GM19438 (cell line): ENCODE measurements at regions not wholly inside any gene's neighbourhood (a gene's known extent, or its start where the extent isn't known, plus 50 kb on each side); places are given as distances from the start of the nearest gene placed in this dataset.

ENCODE experiments used
- ATAC-seq: cut with Tn5 transposase; IDR thresholded peaks from one replicate; pipeline ENCODE4 v1.9.1; 2021; ENCODE audit warnings: low read depth; ENCODE audit not compliant: unreplicated experiment

DNA sequence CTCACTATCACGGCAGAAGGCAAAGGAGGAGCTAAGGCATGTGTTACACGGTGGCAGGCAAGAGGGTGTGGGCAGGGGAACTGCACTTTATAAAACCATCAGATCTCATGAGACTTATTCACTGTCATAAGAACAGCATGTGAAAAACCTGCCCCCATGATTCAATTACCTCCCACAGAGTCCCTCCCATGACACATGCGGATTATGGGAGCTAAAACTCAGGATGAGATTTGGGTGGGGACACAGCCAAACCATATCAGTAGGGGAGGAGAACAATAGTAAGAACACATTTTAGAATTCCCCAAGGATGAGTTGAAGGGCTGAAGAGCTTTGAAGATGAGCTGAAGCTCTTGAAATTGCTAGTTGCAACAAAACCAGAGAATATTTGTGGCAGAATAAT lies 287.9 kb downstream of the SMARCA2 start:
- ATAC-seq, result no peak

DNA sequence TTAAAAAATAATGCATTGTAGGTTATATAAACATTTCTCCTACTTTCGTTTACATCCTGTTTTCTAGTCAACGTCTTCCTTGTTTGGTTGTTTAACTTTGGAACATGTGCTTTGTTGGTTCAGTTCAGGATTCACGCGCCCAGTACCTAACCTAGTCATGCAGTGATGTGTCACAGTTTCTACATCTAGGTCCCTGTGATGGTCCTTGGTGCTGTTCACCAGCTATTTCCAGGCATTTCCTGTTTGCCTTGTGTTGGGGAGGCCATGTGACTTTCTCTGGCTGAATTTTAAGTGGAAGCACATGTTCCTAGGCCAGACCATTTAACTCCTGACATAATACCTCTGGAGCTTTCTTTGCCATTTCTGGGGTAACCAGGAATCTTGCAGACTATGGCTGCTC lies 292.3 kb downstream of the SMARCA2 start:
- no peak for ATAC-seq

DNA sequence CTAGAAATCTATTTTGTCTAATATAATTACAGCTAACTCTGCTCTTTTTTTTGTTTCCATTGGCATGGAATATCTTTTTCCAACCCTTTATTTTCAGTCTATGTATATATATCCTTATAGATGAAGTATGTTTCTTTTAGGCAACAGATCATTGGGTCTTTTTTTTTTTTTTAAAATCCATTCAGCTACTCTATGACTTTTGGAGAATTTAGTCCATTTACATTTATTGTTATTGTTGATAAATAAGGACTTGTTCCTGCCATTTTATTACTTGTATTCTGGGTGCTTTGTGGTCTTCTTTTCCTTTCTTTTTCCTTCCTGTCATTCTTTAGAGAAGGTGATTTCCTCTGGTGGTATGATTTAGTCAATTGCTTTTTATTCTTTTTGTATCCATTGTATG lies 296.8 kb downstream of the SMARCA2 start:
- no peak for ATAC-seq

DNA sequence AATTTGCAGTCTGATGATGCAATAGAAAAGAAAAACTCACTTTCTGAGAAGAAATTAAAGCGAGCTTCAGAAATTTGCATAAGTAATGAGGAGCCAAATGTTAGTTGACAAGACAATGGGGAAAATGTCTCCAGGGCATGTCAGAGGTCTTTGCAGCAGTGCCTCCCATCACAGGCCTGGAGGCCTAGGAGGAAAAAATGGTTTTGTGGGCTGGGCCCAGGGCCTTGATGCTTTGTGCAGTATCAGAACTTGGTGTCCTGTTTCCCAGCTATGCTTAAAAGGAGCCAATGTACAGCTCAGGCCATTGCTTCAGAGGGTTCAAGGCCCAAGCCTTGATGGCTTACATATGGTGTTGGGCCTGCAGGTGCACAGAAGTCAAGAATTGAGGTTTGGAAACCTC lies 298.4 kb downstream of the SMARCA2 start:
- ATAC-seq, result no peak

DNA sequence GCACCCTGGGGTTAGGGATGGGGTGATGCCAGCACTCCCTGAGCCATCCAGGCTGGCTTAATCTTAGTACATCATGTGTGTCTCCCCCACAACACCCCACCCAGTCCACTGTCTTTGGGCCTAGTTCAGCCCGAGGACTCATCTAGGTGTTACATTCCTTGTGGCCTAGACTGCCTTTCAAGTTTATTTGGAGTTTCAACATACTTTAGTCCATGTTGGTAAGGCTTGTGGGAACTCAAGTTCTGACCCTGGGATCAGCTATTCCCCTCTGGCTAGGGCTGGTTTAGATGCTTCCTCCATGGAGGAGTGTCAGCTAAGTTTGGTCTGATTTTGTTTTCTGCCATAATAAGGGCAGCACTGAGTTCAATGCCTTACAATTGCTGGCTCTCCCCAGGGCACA lies 302.4 kb downstream of the SMARCA2 start:
- no peak for ATAC-seq

DNA sequence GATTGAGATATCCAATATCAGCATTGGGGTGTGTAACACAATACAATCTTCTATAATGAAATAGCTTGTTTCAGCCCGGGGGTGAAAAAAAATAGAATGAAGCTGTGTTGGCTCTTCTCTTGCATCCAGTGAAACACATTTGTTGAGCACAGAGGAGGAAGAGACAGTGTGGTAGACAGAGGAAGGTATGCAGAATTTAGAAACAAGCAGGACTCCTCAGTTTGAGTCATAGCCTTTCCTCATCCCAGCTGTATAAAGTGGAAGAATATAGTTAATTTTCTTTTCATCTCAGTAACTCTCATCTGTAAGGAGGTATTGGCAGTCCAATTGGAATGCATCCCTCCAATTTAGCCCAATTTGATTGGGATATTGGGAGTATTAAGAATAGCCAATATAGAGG lies 302.2 kb upstream of the VLDLR start:
- ATAC-seq, result no peak

DNA sequence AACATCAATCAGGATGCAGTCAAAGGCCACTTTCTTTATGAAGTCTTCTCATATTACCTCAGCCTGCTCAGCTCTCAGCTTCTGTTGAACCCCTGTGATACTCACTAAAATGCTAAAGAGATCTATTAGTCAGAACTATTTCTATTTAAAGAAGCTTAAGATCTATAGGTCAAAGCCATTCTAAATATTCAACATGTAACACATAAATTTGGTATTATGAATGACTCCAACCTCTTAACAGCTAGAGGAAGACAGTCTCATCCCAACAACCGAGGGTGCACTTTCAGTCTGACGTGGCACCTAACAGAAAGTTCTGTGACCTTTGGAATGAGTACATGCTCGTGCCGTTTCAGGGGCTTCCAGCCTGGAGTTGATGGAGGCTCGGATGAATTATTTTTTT lies 301.5 kb upstream of the VLDLR start:
- ATAC-seq, result no peak

DNA sequence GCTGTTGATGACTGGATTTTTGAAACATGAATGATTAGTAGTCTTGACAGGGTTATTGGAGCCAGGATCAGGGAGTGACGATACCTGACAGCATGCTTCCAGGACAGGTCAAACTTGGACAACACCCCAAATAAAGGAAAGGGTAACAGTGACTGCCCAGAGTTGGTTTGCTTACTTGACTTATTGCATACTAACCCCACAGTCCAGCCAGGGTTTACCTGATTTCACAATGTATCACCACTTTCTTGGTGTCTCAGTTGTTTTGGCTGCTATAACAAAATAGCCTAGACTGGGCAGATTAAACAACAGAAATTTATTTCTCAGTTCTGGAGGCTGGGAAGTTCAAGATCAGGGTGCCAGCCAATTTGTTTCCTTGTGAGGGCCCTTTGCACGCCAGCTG lies 301.0 kb upstream of the VLDLR start:
- no peak for ATAC-seq

DNA sequence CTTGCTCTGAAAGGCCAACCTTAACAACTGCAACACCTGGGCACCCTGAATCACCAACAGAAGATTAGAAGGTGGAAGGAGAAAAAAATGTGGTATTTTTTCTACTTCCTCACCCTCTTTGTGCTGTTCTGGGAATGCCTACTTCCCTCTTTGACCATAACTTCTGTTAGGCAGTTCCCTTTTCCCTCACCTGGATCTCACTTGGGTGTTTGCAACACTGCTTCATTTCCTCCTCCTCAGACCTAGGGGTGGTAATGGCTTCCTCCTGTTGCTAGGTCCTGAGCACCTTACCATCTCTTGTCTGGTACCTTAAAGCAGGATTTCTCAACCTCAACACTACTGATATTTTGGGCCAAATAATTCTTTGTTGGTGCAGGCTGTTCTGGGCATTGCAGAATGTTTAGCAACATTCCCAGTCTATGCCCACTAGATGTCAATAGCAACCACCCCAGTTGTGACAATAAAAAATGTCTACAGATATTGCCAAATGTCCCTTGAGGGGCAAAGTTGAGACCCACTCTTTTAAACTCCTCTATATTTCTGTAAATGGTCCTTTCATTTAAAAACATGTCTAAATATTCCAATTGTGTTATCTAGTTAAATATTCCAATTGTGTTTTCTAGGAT lies 300.0 kb upstream of the VLDLR start:
- ATAC-seq, result no peak

DNA sequence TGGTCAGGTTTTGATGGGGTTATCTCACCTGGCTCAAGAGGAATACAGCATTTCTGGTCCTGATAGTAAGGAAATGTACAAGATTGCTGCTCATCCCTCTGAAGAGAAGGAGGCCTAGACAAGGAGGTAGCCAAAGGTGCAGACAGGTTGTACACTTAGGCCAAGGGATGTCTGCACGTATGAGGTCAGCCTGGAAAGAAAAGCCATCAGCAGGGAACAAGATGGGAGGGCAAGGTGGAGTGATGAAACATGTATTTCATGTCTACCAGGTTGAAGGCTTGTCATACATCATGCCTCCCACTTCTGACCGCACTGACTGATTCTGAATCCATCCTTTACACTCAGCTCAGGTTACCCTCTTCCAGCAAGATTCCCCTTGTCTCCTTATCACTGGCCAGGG lies 296.8 kb upstream of the VLDLR start:
- ATAC-seq, result no peak

DNA sequence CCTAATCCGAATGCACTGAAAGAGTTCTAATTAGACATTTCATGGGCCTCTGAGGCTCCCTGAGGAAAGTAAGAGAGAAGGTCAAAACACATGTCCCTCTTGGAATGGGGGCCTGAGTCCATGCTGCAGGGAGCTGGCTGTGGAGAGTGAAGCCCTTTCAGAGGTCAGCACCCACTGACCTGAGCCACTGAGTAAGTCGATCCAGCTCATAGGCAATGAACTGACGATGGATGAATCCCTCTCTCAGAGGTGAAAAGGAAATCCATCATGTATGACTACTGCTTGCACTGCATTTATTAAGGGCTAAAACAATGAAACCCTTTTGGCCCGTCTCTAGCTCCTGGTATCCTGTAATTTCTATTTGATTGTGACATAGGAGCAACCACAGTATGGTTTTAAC lies 288.9 kb upstream of the VLDLR start:
- no peak for ATAC-seq

DNA sequence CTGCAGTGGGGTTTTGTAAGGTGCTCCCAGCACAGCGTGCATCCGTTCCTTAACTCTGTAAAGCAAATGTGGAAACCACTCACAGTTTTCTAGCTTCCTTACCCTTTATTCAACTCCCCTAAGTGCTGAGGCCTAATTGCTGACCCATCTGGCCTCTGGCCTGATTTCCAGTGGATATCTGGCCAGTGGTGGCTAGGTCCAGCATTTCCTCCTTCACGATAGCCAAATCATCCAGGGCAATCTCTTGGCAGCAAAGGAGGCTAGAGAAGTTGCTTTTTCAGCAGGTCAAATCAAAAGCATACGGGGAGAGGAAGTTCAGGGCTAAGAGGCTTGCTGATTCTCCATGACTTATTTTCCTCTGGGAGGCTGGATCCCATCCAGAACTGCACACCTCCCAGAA lies 286.3 kb upstream of the VLDLR start:
- ATAC-seq, result no peak

DNA sequence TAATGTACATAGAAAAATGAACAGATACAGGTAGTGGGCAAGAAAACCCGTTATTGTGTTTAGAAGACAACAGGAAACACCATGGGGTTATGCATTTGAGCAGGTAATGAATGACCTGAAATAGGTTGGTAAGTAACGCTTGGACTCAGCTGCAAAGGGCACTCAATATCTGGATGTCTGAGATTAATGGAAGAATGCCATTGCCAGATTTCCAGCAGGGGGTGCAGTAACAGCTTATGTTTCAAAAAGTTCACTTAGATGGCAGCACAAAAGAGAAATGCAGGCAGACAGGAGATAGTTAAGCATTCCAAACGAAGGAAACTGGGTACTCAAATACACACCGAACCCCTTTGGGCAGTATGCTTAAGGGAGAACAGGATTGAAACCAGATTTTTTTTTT lies 285.5 kb upstream of the VLDLR start:
- no peak for ATAC-seq

DNA sequence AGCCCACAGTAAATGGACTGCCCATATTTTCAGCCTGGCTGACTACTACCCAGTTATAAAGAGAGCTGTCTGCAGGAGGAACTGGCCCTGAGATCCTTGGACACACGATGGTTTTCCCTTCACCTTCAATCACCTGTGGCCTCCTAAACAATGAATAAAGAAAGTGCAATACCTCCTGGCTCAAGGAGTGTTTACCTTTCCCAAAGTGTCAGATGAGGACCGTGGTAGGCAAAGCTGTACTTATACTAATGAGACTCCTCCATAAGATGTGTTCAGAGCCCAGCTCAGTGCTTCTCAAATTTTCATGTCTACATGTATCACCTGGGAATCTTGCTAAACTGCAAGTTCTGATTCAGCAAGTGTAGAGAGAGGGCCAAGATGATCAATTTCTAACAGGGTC lies 284.5 kb upstream of the VLDLR start:
- no peak for ATAC-seq

DNA sequence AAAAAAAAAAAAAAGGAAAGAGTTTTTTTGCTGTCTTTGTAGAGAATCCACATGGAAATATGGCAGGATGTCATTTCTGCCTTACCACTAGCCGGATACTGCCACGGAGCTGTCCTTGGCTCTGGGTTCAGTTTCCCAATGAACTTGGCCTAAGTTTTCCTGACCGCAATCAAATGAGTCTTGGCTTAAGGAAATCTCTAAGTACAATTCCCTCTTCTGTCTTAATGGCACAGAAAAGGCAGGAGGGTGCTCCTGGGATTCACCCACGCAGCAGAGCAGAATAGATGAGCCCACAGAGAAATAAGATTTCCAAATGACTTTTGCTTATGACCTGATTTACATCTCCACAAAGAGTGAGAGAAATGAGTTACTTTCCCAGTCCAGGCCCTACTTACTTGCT lies 284.0 kb upstream of the VLDLR start:
- no peak for ATAC-seq

DNA sequence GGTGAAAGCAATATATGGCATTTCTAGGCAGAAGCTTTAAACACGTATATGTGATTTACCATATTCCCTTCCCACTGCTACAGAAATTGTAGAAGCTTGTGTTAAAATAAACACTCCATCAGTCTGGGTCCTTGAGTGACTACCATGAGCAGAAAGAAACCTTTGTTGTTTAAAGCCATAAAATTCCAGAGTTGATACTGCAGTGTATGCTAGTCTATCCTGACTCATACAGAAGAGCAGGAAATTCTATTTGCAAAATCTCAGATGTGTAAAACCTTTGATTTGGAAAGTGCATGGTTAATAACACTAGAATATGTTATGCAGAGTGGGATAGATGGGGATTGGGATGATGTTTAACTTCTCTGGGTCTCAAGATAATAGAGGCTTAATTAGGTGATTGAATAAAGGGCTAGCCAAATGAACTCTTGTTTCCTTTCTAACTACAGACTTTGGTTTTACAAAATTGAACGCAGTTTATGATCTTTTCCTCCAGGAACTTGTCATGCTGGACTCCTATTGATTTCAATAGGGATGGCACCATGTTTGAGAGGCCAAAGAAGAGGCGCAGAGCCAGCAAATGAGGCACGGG lies 282.7 kb upstream of the VLDLR start:
- no peak for ATAC-seq

DNA sequence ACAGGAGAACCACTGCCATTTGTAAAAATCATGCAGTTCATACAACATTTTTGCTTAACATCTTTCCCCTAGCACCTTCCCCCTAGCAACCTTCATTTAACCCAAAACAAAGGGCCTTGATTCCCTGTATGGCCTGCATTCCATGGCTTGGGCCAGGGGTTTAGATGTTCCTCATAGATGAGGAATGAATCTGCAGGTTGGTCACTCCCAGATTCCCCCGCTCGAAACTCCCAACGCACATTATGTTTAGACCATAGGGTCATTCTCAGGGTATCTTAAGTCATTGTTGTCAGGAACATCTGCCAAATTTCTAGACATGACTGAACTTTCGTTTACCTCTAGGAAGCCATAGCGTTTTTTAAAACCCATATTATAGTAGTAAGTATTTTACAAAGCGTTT lies 282.2 kb upstream of the VLDLR start:
- no peak for ATAC-seq

DNA sequence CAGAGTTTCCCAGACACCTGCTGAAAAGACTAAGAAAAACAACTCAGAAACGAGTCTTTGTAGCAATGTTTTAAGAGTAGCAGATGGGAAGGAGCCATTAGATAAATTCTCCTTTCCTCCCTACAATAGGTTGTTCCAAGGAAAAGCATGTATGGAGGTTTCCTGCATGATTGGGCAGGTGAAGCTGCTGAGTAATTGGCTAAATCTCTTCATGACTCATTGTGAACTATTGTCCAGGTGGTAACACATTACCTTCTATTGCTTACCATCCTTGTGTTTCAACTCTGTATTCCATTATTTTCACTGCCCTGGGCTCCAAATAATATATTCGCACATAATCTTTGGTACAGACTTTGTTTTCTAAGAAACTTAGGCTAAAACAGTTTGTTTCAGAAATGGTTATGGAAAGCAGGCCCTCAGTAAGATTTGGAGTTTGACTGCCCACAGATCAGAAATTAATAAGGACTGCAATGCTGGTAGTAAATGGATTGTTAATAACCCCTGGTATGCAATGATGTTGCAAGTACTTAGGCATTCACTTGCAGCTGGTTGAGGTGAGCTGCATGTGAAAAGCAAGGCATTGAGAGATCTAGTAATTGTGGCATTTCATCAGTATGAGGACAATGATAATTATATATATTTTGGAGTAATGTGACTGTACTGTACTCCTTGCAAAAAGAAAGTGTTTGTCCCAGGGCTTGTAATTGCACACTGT lies 281.4 kb upstream of the VLDLR start:
- no peak for ATAC-seq

DNA sequence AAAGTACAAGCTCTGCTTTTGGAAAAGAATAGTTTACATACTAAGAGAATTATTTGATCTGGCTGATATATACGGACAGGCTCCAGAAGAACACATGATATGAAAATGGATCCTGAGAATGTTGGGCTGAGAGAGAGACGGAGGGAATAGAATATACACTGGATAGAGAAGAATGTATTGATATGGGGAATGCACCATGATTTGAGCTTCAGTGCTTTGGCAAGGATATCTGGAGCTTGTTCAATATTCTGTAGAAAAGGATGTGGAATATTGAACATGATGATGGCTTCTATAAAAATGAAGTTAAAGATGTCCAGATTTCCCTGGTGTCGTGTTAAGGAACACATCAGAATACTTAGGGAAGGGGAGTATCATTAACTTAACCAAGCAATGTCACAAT lies 280.5 kb upstream of the VLDLR start:
- ATAC-seq, result no peak

DNA sequence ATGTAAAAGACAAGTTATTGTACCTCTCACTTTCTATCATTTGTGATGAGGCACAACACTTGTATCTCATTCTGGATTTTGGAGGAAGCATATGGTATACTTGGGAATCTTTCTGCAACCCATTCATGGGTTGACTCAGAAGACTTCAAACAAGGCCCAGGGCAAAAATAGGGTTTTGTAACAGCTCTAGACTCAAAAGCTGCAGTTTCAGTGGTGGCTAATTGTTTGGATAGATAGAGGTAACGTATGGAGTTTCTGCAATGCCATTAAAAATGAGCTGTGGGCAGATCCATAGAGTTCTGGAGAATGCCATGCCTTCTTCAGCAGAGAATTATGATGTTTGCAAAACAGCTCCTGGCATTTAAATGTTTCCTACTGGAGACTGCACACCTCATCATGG lies 279.6 kb upstream of the VLDLR start:
- ATAC-seq, result no peak

DNA sequence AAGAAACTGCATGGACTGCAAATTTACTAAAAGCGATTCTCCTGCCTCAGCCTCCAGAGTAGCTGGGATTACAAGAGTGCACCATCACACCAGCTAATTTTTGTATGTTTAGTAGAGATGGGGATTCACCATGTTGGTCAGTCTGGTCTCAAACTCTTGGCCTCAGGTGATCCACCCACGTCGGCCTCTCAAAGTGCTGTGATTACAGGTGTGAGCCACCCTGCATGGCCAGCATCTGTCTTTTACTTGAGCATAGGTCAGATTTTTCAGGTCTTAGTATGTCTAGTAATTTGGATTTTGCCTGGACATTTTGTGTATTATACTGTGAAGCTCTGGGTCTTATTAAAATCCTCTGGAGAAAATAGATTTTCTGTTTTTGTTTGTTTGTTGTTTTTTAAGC lies 277.8 kb upstream of the VLDLR start:
- ATAC-seq, result no peak

DNA sequence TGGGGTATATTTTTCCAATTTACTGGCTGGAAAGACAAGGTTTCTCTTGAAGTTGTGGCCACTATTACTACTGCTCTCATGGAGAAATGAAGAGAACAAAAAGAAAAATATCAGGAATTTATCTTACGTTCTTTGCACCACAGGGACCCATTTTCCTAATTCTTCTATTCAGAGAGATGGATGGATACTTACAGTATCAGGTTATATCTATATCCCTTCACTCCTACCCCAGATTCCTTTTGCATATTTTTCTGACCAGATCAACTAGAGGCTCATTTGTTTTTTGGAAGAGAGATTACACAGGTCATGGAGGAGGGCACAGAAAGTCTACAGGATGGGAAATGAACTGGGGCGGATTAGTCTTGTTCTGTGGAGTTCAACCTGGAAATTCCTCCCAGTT lies 277.2 kb upstream of the VLDLR start:
- ATAC-seq, result no peak
